HepG2 (cell line): ENCODE measurements at regions not wholly inside any gene's neighbourhood (a gene's known extent, or its start where the extent isn't known, plus 50 kb on each side); places are given as distances from the start of the nearest gene placed in this dataset.
"Not testable (repeated sequence)": the region's sequence is repeated elsewhere in the genome, so short reads cannot be mapped to it uniquely, and the experiment has no call there.

Experiments
- ATAC-seq: fragments of 200-7000 bp; cut with Tn5 transposase; 3 replicates; pipeline ENCODE4 v1.9.1; 2020; ENCODE audit warnings: mild to moderate bottlenecking, moderate library complexity
- BruUV-seq: library from RNA; stranded (reverse); fragments of 400-500 nt; replicated peaks from 2 replicates; lab custom pipeline; 2021; lab: Mats Ljungman, UMichigan
- CTCF ChIA-PET: fragments of 300-600 bp; formaldehyde crosslinking; extraction: SDS; loops from one replicate; lab custom pipeline; 2021; ENCODE audit warnings: low total read pairs, inconsistent platforms, low intra/inter-chr PET ratio; lab: Yijun Ruan, JAX
- POLR2A ChIA-PET: fragments of 350-600 bp; sonication (Branson Sonifier 250); formaldehyde crosslinking; loops from one replicate; lab custom pipeline; 2020; ENCODE audit warnings: antibody characterized with exemption, inconsistent platforms; lab: Yijun Ruan, JAX
- DNase-seq: peaks from one replicate; pipeline ENCODE4 v3.0.0-alpha.2; 2015; ENCODE audit warnings: low spot score
- FAIRE-seq: peaks from 3 replicates; lab custom pipeline; 2011; peaks lifted over from hg19 to GRCh38; lab: Jason Lieb, UNC
- H2AFZ ChIP-seq: one replicate; pipeline ENCODE4 v1.6.1; 2011; ENCODE audit warnings: low read length, inconsistent platforms
- H3K27ac ChIP-seq: fragments of 300-600 bp; 3 replicates; pipeline ENCODE4 v1.8.0; 2011; ENCODE audit warnings: mixed run types, mild to moderate bottlenecking, mixed read lengths, low read length, inconsistent platforms; ENCODE audit not compliant: insufficient read depth; ENCODE audit errors: extremely low read length
- H3K27me3 ChIP-seq, 2 experiments: fragments of 200-600 bp in 1 of 2; 2 replicates in 1 of 2; 3 replicates in 1 of 2; pipeline versions ENCODE4 v1.6.0 to v1.8.0; 2011; ENCODE audit warnings: low read length in 2 of 2, mild to moderate bottlenecking in 2 of 2, moderate library complexity in 2 of 2, inconsistent platforms in 1 of 2; ENCODE audit not compliant: insufficient read depth in 2 of 2, control insufficient read depth in 1 of 2
- H3K36me3 ChIP-seq, 2 experiments: fragments of 200-600 bp in 1 of 2; replicated peaks in 1 of 2; 2 replicates in 1 of 2; 3 replicates in 1 of 2; pipeline versions ENCODE4 v1.5.1 to v1.8.0; 2011; ENCODE audit warnings: low read length in 2 of 2, inconsistent platforms in 1 of 2; ENCODE audit not compliant: insufficient read depth in 2 of 2, control insufficient read depth in 1 of 2
- H3K4me1 ChIP-seq: 2 replicates; pipeline ENCODE4 v1.5.1; 2012; ENCODE audit warnings: low read length, inconsistent platforms; ENCODE audit not compliant: insufficient read depth
- H3K4me2 ChIP-seq: 2 replicates; pipeline ENCODE4 v1.6.0; 2011; ENCODE audit warnings: low read depth, low read length, inconsistent platforms
- H3K4me3 ChIP-seq, 3 experiments: fragments of 200-600 bp in 1 of 3; sonication (generic), shearing (Covaris generic) in 1 of 3; replicated peaks in 1 of 3; 2 replicates each; pipeline ENCODE4 v1.5.1; 2011 to 2016; ENCODE audit warnings: low read length in 3 of 3, inconsistent platforms in 2 of 3, low read depth in 2 of 3, mild to moderate bottlenecking in 2 of 3, control low read depth in 1 of 3, mixed read lengths in 1 of 3; ENCODE audit not compliant: insufficient read depth in 1 of 3
- H3K79me2 ChIP-seq: one replicate; pipeline ENCODE4 v1.6.1; 2011; ENCODE audit warnings: low read length, inconsistent platforms; ENCODE audit not compliant: insufficient read depth
- H3K9ac ChIP-seq: 2 replicates; pipeline ENCODE4 v1.6.0; 2011; ENCODE audit warnings: mild to moderate bottlenecking, low read depth, low read length, inconsistent platforms; ENCODE audit not compliant: insufficient read depth
- H3K9me3 ChIP-seq: 2 replicates; pipeline ENCODE4 v1.5.1; 2012; ENCODE audit warnings: mild to moderate bottlenecking, low read length
- H4K20me1 ChIP-seq: 2 replicates; pipeline ENCODE4 v1.6.0; 2011; ENCODE audit warnings: inconsistent platforms, mild to moderate bottlenecking, low read length, moderate library complexity; ENCODE audit not compliant: insufficient read depth
- WGBS: methylation state at CpG from one replicate; pipeline ENCODE4 v1.1.6; 2017; ENCODE audit warnings: low lambda C conversion rate; 5-methylcytosine and 5-hydroxymethylcytosine counted together
- in situ Hi-C: cut with HindIII; loops from 2 replicates; pipeline ENCODE4 v1.10.0; 2017; ENCODE audit warnings: low pct_unique_long_range_greater_than_20kb; ENCODE audit not compliant: extremely low pct_ligation_motif_present
- intact Hi-C: fragments of 100-400 bp; cut with micrococcal nuclease; formaldehyde crosslinking; loops from one replicate; pipeline ENCODE4 v1.10.0; 2022; ENCODE audit not compliant: unreplicated experiment

DNA sequence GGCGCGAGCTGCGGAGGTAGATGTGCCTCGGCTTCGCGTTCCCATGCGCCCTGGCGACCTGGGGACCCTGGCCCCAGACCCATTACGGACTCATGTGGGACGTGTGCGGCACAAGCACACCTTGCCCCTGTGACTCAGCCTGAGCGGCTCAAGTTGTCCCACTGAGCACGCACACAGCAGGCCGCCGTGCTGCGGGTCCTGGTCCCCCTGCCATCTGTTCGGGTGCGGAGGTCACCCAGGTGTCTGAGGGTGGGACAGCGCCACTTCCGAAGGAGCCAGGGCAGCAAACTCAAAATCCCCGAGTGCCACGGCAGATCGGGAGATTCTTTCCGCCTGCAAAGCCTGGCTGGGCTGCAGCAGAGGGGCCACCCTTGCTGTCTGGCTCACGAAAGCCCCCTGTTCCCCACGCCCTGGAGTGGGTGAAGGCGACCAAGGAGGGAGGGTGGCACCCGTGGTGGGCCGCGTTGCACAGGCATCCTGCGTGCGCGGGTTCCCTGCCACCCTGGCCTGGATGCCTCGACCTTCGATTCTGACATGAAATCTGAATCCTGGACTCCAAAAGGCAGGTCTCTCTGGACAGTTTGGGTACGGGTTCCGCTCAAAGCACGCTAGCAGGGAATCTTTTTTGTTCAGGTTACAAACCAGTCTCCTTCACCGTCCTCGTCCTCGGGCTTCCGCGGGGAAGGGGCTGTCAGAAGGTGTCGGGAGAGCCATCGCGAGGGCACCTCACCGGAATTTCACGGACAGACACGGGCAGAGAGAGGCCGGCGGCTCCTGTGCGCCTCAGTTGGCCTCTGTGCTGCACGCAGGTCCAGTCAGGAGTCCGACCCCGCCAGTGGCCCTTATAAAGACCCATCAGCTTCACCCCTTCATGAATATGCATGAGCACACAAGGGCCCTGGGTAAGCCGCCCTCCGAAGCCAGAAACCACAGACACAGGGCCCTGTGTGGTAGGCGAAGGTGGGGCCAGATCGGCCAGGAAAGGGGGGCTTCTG lies 3926.8 kb upstream of the OR11H1 start:
- H3K4me3 ChIP-seq, intact Hi-C loops, in situ Hi-C loops, H3K27me3 ChIP-seq, POLR2A ChIA-PET, H3K4me1 ChIP-seq, BruUV-seq, H3K36me3 ChIP-seq, H4K20me1 ChIP-seq, CTCF ChIA-PET, H2AFZ ChIP-seq, H3K27ac ChIP-seq, H3K79me2 ChIP-seq, ATAC-seq, FAIRE-seq, DNase-seq, H3K4me2 ChIP-seq, H3K9ac ChIP-seq: not testable (repeated sequence)
- H3K9me3 ChIP-seq: peaks cover 70% of the 10 kb centered on the region
- 65% methylated on average over 38 of the region's 59 CpGs for WGBS

DNA sequence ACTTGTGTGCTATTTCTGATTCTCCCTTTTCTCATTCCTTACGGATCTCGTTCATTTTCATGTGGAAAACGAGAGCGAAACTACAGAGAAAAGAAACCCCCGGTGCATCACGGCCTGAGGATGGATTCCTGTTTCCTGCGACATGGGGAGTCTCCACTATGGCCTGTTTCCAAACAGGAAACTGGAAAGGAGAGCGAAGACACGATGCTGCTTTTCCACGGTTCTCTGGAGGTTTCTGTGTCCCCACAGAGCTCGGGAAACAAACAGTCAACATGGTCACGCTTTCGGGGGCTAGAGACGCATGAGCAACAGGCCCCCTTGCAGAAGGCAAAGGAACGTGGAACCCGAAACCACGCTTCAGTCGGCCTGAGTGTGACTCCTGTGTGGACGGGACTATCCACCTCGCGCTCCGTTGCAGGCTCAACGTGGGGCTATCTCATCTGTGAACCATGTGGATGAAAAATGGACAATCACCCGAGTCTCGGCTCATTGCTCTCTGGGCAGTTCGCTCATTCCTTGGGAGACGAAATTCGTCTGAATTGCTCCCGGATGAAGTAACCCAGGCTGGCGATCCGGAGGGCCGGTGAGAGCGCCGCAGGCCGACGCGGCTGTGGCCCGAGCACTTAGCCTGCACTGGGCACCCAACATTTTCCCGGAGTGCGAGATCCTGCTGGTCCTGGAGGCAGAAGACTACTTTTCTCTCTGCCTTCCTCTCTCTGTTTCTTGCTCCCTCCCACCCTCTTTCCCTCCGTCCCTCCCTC lies 3923.2 kb upstream of the OR11H1 start:
- BruUV-seq, ATAC-seq, H3K27ac ChIP-seq, POLR2A ChIA-PET, H3K79me2 ChIP-seq, H3K36me3 ChIP-seq, H3K4me1 ChIP-seq, H4K20me1 ChIP-seq, H3K4me3 ChIP-seq, in situ Hi-C loops, CTCF ChIA-PET, H3K27me3 ChIP-seq, H3K9ac ChIP-seq, FAIRE-seq, H2AFZ ChIP-seq, DNase-seq, intact Hi-C loops, H3K4me2 ChIP-seq: not testable (repeated sequence)
- 31% methylated on average over 41 of the region's 41 CpGs for WGBS
- peaks cover 60% of the 10 kb centered on the region for H3K9me3 ChIP-seq
